ENCODE measurements at regions not wholly inside any gene's neighbourhood (a gene's known extent, or its start where the extent isn't known, plus 50 kb on each side); places are given as distances from the start of the nearest gene placed in this dataset.

DNA sequence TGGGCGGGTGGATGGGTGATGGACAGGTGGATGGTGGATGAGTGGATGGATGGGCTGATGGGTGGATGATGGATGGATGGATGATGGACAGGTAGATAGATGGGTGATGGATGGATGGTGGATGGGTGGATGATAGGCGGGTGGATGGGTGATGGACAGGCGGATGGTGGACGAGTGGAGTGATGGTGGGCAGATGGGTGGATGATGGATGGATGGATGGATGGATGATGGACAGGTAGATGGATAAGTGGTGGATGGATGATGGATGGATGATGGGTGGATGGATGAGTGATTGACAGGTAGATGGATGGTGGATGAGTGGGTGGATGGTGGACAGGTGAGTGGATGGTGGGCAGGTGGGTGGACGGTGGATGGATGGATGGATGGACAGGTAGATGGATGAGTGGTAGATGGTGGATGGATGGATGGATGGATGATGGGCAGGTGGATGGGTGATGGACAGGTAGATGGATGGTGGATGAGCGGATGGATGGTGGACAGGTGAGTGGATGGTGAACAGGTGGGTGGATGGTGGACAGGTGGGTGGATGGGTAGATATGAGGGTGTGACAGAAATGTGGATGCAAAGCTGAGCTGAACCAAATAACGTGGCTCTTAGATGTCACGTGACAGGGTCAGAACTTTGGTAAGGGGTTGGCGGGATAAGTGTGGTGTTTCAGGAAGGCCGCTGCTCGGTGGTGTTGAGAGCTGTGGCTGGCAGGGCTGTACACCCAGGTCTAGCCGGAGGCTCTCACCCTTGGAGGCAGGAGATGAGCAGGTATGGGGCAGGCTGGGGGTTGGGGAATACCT, 234.3 kb upstream of the CIBAR2 start:
- no peak for DNase-seq (ENCODE audit: low read depth)

- no peak for DNase-seq (ENCODE audit: low read depth)
Measured at GRCh38 chr16:85347213-85347591, 234.9 kb upstream of the CIBAR2 start.

DNA sequence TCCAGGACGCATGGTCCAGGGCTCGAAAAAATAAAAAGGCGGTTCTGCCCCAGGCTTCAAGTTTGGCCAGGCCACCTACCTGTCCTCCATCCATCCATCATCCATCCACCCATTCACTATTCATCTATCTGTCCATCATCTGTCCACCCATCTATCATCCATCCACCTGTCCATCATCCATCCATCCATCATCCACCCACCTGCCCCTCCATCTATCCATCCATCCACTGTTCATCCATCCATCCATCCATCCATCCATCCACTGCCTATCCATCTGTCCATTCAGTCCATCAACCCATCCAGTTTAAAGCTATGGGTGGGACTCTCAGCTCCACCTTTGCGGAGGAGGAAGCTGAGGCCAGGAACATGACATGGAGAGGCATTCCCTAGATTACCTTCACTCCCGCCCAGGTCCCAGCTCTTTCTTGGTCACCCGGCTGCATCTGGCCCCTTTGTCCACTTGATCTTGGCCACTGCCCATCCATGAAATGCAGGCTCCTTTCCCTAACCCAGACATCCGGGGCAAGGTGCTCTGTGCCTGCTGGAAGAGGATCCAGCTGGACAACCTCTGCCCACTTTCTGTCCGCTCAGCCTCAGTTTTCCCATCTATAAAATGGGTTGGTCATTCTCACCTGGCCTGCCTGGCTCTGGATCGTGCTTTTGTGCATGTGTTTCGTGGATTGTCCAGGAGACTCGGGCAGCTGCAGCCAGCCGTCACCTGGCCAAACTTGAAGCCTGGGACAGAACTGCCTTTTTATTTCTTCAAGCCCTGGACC, 236.0 kb upstream of the CIBAR2 start:
- DNase-seq (ENCODE audit: low read depth) = no peak

- DNase-seq (ENCODE audit: low read depth) = no peak
Measured at GRCh38 chr16:85348911-85349334, 236.7 kb upstream of the CIBAR2 start.

DNA sequence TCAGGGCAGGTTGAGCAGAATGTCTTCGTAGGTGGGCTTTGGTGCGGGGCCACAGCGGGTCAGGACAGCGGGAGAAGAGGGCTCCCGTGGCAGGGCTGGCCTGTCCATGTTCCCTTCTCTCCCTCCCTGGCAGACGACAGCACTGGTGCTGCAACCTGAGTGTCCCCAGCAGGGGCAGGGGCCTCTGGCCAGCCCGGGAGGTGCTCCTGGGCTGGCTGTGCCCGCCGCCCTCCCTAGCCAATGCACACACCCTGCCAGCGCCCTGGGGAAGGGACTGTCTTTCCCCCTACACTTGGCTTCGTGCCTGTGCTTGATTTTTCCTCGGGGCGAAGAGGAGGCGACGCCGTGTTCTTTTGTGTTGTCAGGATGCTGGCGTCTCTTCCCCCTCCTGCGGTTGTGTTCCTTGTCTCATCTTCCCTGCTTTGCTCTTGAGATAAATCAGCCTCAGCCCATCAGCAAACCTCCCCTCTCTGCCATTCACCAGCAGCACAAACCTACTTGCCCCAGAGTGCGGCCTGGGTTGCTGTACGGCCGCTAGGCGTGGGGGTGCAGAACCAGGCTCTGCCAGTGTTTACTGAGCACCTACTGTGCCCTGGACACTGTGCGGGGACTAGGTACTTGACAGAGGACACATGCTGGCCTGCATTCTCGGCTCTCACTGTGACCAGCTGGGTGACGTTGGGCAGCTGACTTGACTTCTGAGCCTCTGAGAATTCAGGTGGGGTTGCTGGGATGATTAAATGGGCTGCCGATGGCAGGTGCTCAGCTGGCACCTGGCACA, 237.3 kb upstream of the CIBAR2 start:
- no peak for DNase-seq (ENCODE audit: low read depth)

GRCh38 chr16:85350146-85350728, 238.0 kb upstream of the CIBAR2 start:
- DNase-seq (ENCODE audit: low read depth) = no peak

DNA sequence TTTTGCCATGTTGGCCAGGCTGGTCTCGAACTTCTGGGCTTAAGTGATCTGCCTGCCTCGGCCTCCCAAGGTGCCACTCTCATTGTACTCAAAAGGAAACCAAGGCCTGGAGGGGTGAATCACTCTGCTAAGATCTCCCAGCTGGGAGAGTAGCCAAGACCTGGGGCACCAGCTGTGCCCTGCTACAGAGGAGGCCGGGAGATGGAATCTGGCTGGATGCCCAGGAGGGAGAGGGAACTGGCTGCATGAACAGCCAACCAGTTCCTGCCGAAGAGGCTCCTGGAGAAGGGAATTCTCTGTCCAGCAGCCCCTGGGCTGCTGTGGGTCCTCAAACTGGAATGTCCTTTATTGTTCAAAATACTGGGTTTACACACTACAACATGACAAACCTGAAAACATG, 238.7 kb upstream of the CIBAR2 start:
- DNase-seq (ENCODE audit: low read depth) = no peak

DNA sequence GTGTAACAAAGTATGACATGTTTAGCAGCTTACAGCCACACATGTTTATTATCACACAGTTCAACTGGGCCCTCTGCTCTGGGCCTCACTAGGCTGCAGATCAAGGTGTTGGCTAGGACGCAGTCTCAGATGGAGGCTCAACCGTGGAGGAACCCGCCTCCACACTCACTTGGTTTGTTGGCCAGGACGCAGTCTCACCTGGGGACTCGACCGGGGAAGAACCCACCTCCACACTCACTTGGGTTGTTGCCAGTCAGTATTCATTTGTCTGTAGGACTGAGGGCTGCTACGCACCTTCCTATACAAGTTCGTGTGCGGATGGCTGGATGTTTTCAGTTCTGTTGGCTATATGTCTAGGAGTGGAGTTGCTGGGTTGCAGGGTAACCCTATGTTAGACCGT, 240.7 kb upstream of the CIBAR2 start:
- DNase-seq (ENCODE audit: low read depth) = no peak

GRCh38 chr16:85353839-85354685, 241.8 kb upstream of the CIBAR2 start:
- DNase-seq (ENCODE audit: low read depth) = no peak

- DNase-seq (ENCODE audit: low read depth) = no peak
Measured at GRCh38 chr16:85354686-85355514, 242.6 kb upstream of the CIBAR2 start.

DNA sequence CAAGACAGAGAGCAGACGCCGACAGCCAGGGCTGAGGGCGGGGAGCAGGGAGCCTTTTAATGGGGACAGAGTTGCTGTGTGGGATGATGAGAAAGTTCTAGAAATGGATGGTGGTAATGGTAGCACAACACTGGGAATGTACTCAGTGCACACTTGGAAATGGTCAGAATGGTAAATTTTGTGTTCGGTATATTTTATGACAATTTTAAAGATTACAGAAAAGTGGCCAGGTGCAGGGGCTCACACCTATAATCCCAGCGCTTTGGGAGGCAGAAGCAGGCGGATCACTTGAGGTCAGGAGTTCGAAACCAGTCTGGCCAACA, 243.2 kb upstream of the CIBAR2 start:
- DNase-seq (ENCODE audit: low read depth) = no peak

DNA sequence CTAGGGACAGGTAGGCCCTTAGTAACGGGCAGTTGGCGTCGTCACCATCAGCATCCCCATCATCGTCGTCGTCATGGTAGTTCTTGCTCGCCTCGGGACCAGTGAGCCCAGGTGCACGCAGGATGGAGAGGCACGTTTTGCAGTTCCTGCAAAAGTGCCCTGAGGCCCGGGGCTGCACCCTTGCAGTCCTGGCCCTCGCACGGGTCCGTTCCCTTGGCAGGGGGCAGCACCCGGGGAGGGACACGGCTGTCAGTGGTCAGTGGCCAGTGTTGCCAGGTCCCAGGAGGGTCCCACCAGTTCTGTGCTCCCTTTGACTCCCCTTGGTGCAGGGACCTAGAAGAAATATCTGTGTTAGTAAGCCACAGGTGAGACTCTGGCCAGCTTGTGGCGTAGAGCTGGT, 243.9 kb upstream of the CIBAR2 start:
- DNase-seq (ENCODE audit: low read depth) = no peak

DNA sequence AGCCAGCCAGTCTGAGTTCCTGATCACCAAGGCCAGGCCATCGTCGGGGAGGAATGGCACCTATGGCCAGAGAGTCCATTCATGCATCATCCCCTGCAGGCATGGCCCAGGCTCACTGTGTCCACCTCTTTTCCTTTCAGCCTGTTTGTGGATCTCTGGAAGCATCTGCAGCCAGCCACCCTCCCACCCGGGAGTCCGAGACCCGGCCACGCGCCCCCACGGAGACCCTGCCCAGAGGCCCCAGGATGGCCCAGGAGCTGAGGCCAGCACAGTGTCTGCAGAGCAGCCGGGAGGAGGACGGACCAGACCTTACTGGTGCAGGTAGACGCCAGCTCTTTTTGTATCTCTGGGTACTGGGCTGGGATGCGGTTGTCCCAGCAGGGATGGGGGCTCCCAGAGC, 245.1 kb upstream of the CIBAR2 start:
- no peak for DNase-seq (ENCODE audit: low read depth)

GRCh38 chr16:85357924-85358505, 245.7 kb upstream of the CIBAR2 start:
- DNase-seq (ENCODE audit: low read depth) = no peak

GRCh38 chr16:85358704-85359146, 246.5 kb upstream of the CIBAR2 start:
- no peak for DNase-seq (ENCODE audit: low read depth)

DNA sequence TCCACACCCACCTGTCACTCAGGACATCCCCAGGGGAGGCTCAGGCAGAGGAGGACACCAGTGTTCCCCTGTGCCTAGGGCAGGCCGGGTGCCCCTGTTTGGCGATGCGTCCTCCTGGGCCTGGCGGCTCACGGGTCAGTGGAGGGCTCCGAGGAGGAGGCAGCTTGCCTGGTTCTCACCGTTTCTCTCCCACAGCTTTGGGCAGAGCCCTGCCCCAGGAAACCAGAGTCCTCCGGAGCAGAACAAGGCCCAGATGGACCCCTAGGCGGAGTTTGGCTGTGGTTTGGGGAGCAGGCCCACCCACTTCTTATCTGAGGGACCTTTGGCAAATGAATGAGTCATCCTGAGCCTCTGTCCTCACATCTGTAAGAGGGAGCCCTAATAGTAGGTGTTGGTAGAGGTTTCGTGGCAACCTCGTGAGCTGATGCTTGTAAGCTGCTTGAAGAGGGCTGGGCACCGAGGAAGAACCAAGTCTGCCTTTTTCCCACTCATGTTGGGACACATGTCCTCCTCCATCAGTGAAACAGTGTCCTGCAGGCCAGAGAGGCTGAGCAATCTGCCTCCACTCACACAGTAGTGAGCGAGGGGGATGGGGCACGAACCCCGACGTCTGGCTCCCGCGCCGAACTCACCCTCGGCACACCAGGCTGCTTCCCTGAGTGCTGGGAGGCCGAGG, 247.0 kb upstream of the CIBAR2 start:
- no peak for DNase-seq (ENCODE audit: low read depth)

- no peak for DNase-seq (ENCODE audit: low read depth)
Measured at GRCh38 chr16:85360323-85361277, 248.3 kb upstream of the CIBAR2 start.

GRCh38 chr16:85361441-85362118, 249.3 kb upstream of the CIBAR2 start:
- no peak for DNase-seq (ENCODE audit: low read depth)

Measured in stimulated activated CD8-positive, alpha-beta memory T cell treated with anti-CD3 and anti-CD28 coated beads, Interleukin-7, amount 100 ng/mL, for 24 hours (primary cell).